ENCODE measurements at regions not wholly inside any gene's neighbourhood (a gene's known extent, or its start where the extent isn't known, plus 50 kb on each side); places are given as distances from the start of the nearest gene placed in this dataset.

- no peak for TF ChIP-seq RCOR1 (IDR thresholded peaks at IDR 0.05; ENCODE audit: low read depth, low read length)
These were observed 2284.8 kb downstream of the ARAP2 start (continued) for GRCh38 chr4:33959519-33959918.

GRCh38 chr4:33961761-33962160 lies 2282.6 kb downstream of the ARAP2 start:
- ATAC-seq (no peak), FAIRE-seq (no peak), DNase-seq (ENCODE audit: low read depth in 1 of 2, low spot score in 1 of 2) (no peak)
- no peak overlapping the region for H3K4me2 ChIP-seq
- WGBS (ENCODE audit: missing lambda C conversion rate), result 39% methylated on average over 2 of the region's 2 CpGs
- no peaks in the 10 kb centered on the region for H3K4me1 ChIP-seq
- ChIA-PET POLR2A (no interaction called here), CTCF (no interaction called here)
- no peaks in the 10 kb centered on the region for H3K9me3 ChIP-seq
- TF ChIP-seq POLR2A (IDR thresholded peaks at IDR 0.05; ENCODE audit: low read length), result no peak
- no peak for TF ChIP-seq EHMT2 (IDR thresholded peaks at IDR 0.05; ENCODE audit: low read depth)
- TF ChIP-seq ZNF302 (CRISPR knock-in tag; IDR thresholded peaks at IDR 0.05), result no peak
- TF ChIP-seq HOXA7 (CRISPR knock-in tag; IDR thresholded peaks at IDR 0.05), result no peak
- TF ChIP-seq, protein P1, sequence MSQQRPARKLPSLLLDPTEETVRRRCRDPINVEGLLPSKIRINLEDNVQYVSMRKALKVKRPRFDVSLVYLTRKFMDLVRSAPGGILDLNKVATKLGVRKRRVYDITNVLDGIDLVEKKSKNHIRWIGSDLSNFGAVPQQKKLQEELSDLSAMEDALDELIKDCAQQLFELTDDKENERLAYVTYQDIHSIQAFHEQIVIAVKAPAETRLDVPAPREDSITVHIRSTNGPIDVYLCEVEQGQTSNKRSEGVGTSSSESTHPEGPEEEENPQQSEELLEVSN (IDR thresholded peaks at IDR 0.05; ENCODE audit: borderline replicate concordance, low read depth), result no peak
- TF ChIP-seq, protein P2, sequence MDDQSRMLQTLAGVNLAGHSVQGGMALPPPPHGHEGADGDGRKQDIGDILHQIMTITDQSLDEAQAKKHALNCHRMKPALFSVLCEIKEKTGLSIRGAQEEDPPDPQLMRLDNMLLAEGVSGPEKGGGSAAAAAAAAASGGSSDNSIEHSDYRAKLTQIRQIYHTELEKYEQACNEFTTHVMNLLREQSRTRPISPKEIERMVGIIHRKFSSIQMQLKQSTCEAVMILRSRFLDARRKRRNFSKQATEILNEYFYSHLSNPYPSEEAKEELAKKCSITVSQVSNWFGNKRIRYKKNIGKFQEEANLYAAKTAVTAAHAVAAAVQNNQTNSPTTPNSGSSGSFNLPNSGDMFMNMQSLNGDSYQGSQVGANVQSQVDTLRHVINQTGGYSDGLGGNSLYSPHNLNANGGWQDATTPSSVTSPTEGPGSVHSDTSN (IDR thresholded peaks at IDR 0.05), result no peak
- no peak overlapping the region for H3K4me3 ChIP-seq
- H3K27ac ChIP-seq, result no peak overlapping the region

DNA sequence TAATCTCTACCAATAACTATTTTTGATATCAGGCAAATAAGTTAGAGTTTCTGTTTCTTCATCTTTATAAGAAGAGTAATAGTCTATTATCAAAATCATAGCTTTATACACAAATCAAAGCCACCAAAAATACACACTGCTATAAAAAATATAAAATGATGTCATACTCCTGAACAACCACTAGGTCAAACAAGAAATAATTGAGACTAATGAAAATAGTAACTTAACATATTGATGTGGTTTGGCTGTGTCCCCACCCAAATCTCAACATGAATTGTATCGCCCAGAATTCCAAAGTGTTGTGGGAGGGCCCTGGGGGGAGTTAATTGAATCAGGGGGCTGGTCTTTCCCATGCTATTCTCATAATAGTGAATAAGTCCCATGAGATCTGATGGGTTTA lies 2277.5 kb downstream of the ARAP2 start:
- CTCF ChIA-PET, result no interaction called here
- no peak for FAIRE-seq
- TF ChIP-seq ZFP36 (IDR thresholded peaks at IDR 0.05; ENCODE audit: borderline replicate concordance, partially characterized antibody), result no peak
- no peak for TF ChIP-seq KDM5A (IDR thresholded peaks at IDR 0.05)
- no peak for TF ChIP-seq JUN (IDR thresholded peaks at IDR 0.05)
- TF ChIP-seq FOSL2 (IDR thresholded peaks at IDR 0.05), result no peak
- TF ChIP-seq FOSL2 (CRISPR knock-in tag; IDR thresholded peaks at IDR 0.05), result no peak
- no peak for TF ChIP-seq HOXB5 (CRISPR knock-in tag; IDR thresholded peaks at IDR 0.05)
- no peak for TF ChIP-seq NFE2L2 (conservative IDR thresholded peaks at IDR 0.05; ENCODE audit: low read length)
- POLR2A ChIA-PET, result no interaction called here
- no peaks in the 10 kb centered on the region for H3K4me1 ChIP-seq
- H3K4me3 ChIP-seq, result no peak overlapping the region
- no peak for ATAC-seq
- H3K9me3 ChIP-seq, result no peaks in the 10 kb centered on the region
- no peak overlapping the region for H3K27ac ChIP-seq
- no peak overlapping the region for H3K4me2 ChIP-seq
- no peak for DNase-seq (ENCODE audit: low read depth in 1 of 2, low spot score in 1 of 2)
- 69% methylated on average over 1 of the region's 1 CpG for WGBS (ENCODE audit: missing lambda C conversion rate)

DNA sequence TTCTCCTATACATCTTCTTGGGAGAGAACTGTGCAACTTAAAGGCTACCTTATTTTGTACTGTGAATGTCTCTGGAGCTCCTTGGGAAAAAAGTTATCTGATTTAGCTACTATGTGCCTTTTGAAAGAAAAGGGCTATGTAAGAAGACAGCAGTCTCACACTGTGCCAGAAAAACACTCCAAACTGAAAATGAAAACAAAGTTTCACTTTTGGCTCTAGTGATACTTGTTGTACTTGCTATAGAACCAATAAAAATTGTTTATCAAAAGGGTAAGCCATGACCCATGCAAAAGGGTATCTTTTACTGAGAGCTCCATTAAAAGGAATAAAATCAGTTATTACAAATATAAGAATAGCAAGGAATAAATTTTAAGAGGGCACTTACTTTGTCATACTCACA lies 2270.0 kb downstream of the ARAP2 start:
- DNase-seq (ENCODE audit: low read depth in 1 of 2, low spot score in 1 of 2) (no peak), ATAC-seq (no peak), FAIRE-seq (no peak)
- Histone ChIP-seq H3K4me3 (no peak overlapping the region), H3K4me1 (no peaks in the 10 kb centered on the region), H3K27ac (no peak overlapping the region), H3K4me2 (no peak overlapping the region), H3K9me3 (no peaks in the 10 kb centered on the region)
- TF ChIP-seq EHF (CRISPR knock-in tag; IDR thresholded peaks at IDR 0.05) (no peak), ZFP36 (IDR thresholded peaks at IDR 0.05; ENCODE audit: borderline replicate concordance, partially characterized antibody) (no peak), MAZ (IDR thresholded peaks at IDR 0.05; ENCODE audit: borderline replicate concordance, low read depth, low read length) (no peak), ZC3H11A (IDR thresholded peaks at IDR 0.05) (no peak), TFCP2L1 (CRISPR knock-in tag; IDR thresholded peaks at IDR 0.05) (no peak), CBX2 (IDR thresholded peaks at IDR 0.05; ENCODE audit: borderline replicate concordance, low read depth) (no peak), CHD2 (IDR thresholded peaks at IDR 0.05; ENCODE audit: low read length, partially characterized antibody) (no peak), RARB (CRISPR knock-in tag; IDR thresholded peaks at IDR 0.05) (no peak), BHLHE40 (IDR thresholded peaks at IDR 0.05; ENCODE audit: low read depth, low read length) (no peak), GATA3 (IDR thresholded peaks at IDR 0.05; ENCODE audit: borderline replicate concordance) (no peak), JUN (IDR thresholded peaks at IDR 0.05) (no peak), PHF8 (IDR thresholded peaks at IDR 0.05; ENCODE audit: borderline replicate concordance, low read depth) (no peak), ZNF302 (CRISPR knock-in tag; IDR thresholded peaks at IDR 0.05) (no peak), ESRRA (IDR thresholded peaks at IDR 0.05; ENCODE audit: borderline replicate concordance, low read length) (no peak)
- TF ChIP-seq, protein P2 (IDR thresholded peaks at IDR 0.05), result no peak
- TF ChIP-seq, protein P3, sequence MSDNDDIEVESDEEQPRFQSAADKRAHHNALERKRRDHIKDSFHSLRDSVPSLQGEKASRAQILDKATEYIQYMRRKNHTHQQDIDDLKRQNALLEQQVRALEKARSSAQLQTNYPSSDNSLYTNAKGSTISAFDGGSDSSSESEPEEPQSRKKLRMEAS (IDR thresholded peaks at IDR 0.05), result no peak
- POLR2A ChIA-PET, result no interaction called here
- CTCF ChIA-PET, result no interaction called here
